Left ventricle myocardium inferior (tissue), 1 donor: ENCODE measurements at regions not wholly inside any gene's neighbourhood (a gene's known extent, or its start where the extent isn't known, plus 50 kb on each side); places are given as distances from the start of the nearest gene placed in this dataset.
"Not testable (repeated sequence)": the region's sequence is repeated elsewhere in the genome, so short reads cannot be mapped to it uniquely, and the experiment has no call there.

Experiments
- DNase-seq: peaks from one replicate; pipeline ENCODE4 v3.0.0-alpha.2; 2020
- H3K27ac ChIP-seq: fragments of 200-600 bp; replicated peaks from 2 replicates; pipeline ENCODE4 v1.8.0; 2021
- H3K27me3 ChIP-seq: fragments of 200-600 bp; 2 replicates; pipeline ENCODE4 v1.8.0; 2021; ENCODE audit warnings: low read depth
- H3K36me3 ChIP-seq: fragments of 200-600 bp; 2 replicates; pipeline ENCODE4 v1.8.0; 2021
- H3K4me1 ChIP-seq: fragments of 200-600 bp; 2 replicates; pipeline ENCODE4 v1.8.0; 2021
- H3K4me3 ChIP-seq: fragments of 200-600 bp; 2 replicates; pipeline ENCODE4 v1.8.0; 2021; ENCODE audit warnings: mild to moderate bottlenecking, moderate library complexity
- H3K9me3 ChIP-seq: fragments of 200-600 bp; replicated peaks from 2 replicates; pipeline ENCODE4 v1.8.0; 2021
- intact Hi-C: fragments of 100-400 bp; cut with micrococcal nuclease; formaldehyde crosslinking; loops from one replicate; pipeline ENCODE4 v1.11.0; 2022
- TF ChIP-seq, protein P1 (sequence below): fragments of 200-600 bp; IDR thresholded peaks from 2 replicates; pipeline ENCODE4 v1.8.0; 2021; ENCODE audit warnings: antibody characterized with exemption, mild to moderate bottlenecking, borderline replicate concordance
- donor health status: DM: no; HTN: yes; CAD: no; lungs with severe emphysema.

DNA sequence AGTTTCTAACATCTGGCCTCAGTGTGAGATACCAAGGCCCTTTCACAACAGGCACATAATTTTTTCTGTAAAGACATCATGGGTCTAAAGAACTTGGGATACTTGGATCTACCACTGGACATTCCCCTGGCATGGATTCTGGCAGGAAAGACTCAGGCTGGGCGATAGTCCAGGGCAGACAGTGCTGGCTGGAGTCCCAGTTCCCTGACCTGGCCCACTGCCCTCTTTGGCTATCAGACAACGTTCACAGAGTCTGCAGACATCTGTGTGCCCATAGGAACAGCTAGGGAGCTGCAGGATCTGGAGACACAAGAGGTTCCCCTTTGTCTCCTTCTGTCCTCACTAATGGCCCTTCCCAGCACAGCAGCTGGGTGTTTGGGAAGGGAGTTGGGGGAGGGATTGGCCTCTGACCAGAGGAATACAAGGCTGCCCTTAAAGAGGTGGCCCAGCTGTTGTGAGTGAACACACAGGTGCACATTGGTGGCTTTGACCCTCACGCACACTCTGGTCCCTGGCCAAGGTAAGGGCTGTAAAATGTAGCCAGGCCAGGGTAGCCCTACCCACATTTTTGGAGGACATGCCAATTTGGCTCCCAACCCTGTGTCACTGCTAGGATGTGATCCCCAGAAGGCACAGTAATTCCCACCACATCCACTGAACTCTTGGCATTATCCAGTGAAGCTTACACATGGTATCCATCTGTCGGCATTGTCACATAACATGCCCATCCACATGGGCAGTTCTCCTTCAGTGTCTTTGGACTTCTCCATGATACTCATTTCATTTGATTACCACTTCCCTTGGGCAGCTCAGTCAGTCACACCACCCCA is 72.3 kb downstream of the SOX3 start:
- peaks cover 6% of the 10 kb centered on the region for H3K4me1 ChIP-seq
- TF ChIP-seq, protein P1, sequence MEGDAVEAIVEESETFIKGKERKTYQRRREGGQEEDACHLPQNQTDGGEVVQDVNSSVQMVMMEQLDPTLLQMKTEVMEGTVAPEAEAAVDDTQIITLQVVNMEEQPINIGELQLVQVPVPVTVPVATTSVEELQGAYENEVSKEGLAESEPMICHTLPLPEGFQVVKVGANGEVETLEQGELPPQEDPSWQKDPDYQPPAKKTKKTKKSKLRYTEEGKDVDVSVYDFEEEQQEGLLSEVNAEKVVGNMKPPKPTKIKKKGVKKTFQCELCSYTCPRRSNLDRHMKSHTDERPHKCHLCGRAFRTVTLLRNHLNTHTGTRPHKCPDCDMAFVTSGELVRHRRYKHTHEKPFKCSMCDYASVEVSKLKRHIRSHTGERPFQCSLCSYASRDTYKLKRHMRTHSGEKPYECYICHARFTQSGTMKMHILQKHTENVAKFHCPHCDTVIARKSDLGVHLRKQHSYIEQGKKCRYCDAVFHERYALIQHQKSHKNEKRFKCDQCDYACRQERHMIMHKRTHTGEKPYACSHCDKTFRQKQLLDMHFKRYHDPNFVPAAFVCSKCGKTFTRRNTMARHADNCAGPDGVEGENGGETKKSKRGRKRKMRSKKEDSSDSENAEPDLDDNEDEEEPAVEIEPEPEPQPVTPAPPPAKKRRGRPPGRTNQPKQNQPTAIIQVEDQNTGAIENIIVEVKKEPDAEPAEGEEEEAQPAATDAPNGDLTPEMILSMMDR: no peak
- intact Hi-C loops: no loop called here
- H3K27ac ChIP-seq: no peak overlapping the region
- H3K36me3 ChIP-seq: no peaks in the 10 kb centered on the region
- H3K27me3 ChIP-seq: no peaks in the 10 kb centered on the region
- peak; percentile 30 for DNase-seq
- H3K4me3 ChIP-seq: no peak overlapping the region
- no peaks in the 10 kb centered on the region for H3K9me3 ChIP-seq

GRCh38 chrX:140431521-140431920 is 73.3 kb downstream of the SOX3 start:
- Histone ChIP-seq H3K27ac (no peak overlapping the region), H3K36me3 (no peaks in the 10 kb centered on the region), H3K27me3 (no peaks in the 10 kb centered on the region), H3K9me3 (no peaks in the 10 kb centered on the region), H3K4me3 (no peak overlapping the region), H3K4me1 (peaks cover 6% of the 10 kb centered on the region)
- intact Hi-C loops: no loop called here
- TF ChIP-seq, protein P1: no peak
- no peak for DNase-seq

DNA sequence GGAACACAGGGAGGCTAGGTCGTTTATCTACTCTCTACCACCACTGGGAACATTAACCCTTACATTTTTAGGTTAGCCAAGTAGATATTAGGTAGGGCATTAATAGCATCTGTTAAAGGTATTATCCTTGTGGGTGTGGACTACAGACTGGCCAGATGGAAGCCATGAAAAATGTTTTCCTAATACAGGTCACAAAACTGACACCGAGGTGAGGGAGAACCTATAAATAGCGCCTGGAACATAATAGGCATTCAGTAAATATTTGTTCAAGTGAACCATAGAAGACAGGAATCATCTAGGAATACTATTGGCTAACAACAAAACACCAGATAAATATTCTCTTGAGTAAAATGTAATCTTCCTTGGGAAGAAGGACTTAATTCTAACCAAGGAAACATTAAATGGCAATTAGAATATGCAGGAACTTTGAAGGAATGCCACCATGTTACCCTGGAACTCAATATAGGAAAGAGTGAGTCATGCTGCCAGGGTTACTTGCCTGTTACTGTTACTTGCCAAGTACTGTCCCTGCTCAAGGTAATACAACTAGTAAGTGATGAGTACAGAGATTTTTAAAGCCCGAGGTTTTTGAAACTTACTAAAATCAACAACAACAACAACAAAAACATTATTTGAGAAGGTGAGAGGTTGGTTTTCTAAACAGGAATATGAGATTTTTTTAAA is 79.0 kb downstream of the SOX3 start:
- no peaks in the 10 kb centered on the region for H3K4me1 ChIP-seq
- H3K9me3 ChIP-seq: no peaks in the 10 kb centered on the region
- no peak for DNase-seq
- H3K27me3 ChIP-seq: no peaks in the 10 kb centered on the region
- TF ChIP-seq, protein P1: no peak
- no peak overlapping the region for H3K4me3 ChIP-seq
- no peaks in the 10 kb centered on the region for H3K36me3 ChIP-seq
- H3K27ac ChIP-seq: no peak overlapping the region
- intact Hi-C loops: no loop called here

- DNase-seq: no peak
- H3K27me3 ChIP-seq: no peaks in the 10 kb centered on the region
- no peak overlapping the region for H3K4me3 ChIP-seq
- TF ChIP-seq, protein P1: no peak
- H3K27ac ChIP-seq: no peak overlapping the region
- H3K9me3 ChIP-seq: no peaks in the 10 kb centered on the region
- no peaks in the 10 kb centered on the region for H3K36me3 ChIP-seq
- no peaks in the 10 kb centered on the region for H3K4me1 ChIP-seq
- intact Hi-C loops: no loop called here
Observed at GRCh38 chrX:140422501-140422900, 82.4 kb downstream of the SOX3 start.

GRCh38 chrX:140402131-140402530 is 102.7 kb downstream of the SOX3 start:
- H3K4me3 ChIP-seq, H3K27me3 ChIP-seq, DNase-seq, H3K36me3 ChIP-seq, H3K4me1 ChIP-seq, intact Hi-C loops, H3K27ac ChIP-seq: not testable (repeated sequence)
- peaks cover 35% of the 10 kb centered on the region for H3K9me3 ChIP-seq

GRCh38 chrX:140396326-140396725 is 108.5 kb downstream of the SOX3 start:
- intact Hi-C loops, H3K36me3 ChIP-seq, H3K27me3 ChIP-seq, H3K4me1 ChIP-seq, H3K9me3 ChIP-seq, DNase-seq, H3K4me3 ChIP-seq, H3K27ac ChIP-seq: not testable (repeated sequence)
